Caco-2 (cell line): ENCODE measurements at regions not wholly inside any gene's neighbourhood (a gene's known extent, or its start where the extent isn't known, plus 50 kb on each side); places are given as distances from the start of the nearest gene placed in this dataset.

Experiments
- BruUV-seq: library from RNA; stranded (reverse); fragments of 400-500 nt; replicated peaks from 2 replicates; lab custom pipeline; 2021; lab: Mats Ljungman, UMichigan
- CTCF ChIA-PET: fragments of 300-600 bp; sonication (Branson Sonifier 250); formaldehyde crosslinking; loops from one replicate; lab custom pipeline; 2022; ENCODE audit warnings: antibody characterized with exemption; lab: Charles Lee
- POLR2A ChIA-PET: fragments of 300-600 bp; sonication (Branson Sonifier 250); formaldehyde crosslinking; loops from one replicate; lab custom pipeline; 2022; ENCODE audit warnings: antibody characterized with exemption; lab: Charles Lee
- DNase-seq, 2 experiments: peaks; one replicate each; pipeline versions ENCODE4 v3.0.0 to v3.0.0-alpha.2; 2020 to 2022
- H3K27me3 ChIP-seq: replicated peaks from 2 replicates; pipeline ENCODE4 v1.6.0; 2011; ENCODE audit warnings: low read length; ENCODE audit not compliant: control insufficient read depth, insufficient read depth
- H3K36me3 ChIP-seq: 2 replicates; pipeline ENCODE4 v1.5.1; 2011; ENCODE audit warnings: low read length; ENCODE audit not compliant: control insufficient read depth, insufficient read depth
- H3K4me1 ChIP-seq: fragments of 250-450 bp; sonication (Bioruptor Pico); 2 replicates; pipeline ENCODE4 v1.5.1; 2020; ENCODE audit warnings: mild to moderate bottlenecking
- H3K4me3 ChIP-seq: 2 replicates; pipeline ENCODE4 v1.5.1; 2011; ENCODE audit warnings: low read depth, mild to moderate bottlenecking, control low read depth, low read length
- H3K9me3 ChIP-seq: fragments of 250-450 bp; sonication (Bioruptor Pico); 2 replicates; pipeline ENCODE4 v1.5.1; 2020; ENCODE audit warnings: mild to moderate bottlenecking, moderate library complexity
- H3K27ac Mint-ChIP-seq: one replicate; pipeline ENCODE4 v1.8.0; 2022; ENCODE audit warnings: mixed read lengths; ENCODE audit not compliant: unreplicated experiment
- H3K27me3 Mint-ChIP-seq: one replicate; pipeline ENCODE4 v1.8.0; 2022; ENCODE audit warnings: mixed read lengths; ENCODE audit not compliant: insufficient read depth, unreplicated experiment
- H3K36me3 Mint-ChIP-seq: one replicate; pipeline ENCODE4 v1.8.0; 2022; ENCODE audit warnings: mild to moderate bottlenecking, mixed read lengths; ENCODE audit not compliant: insufficient read depth, unreplicated experiment
- H3K4me1 Mint-ChIP-seq: one replicate; pipeline ENCODE4 v1.8.0; 2022; ENCODE audit warnings: low read depth, mixed read lengths; ENCODE audit not compliant: unreplicated experiment
- H3K4me3 Mint-ChIP-seq: one replicate; pipeline ENCODE4 v1.8.0; 2022; ENCODE audit warnings: mild to moderate bottlenecking, moderate library complexity, mixed read lengths; ENCODE audit not compliant: unreplicated experiment
- H3K9me3 Mint-ChIP-seq: one replicate; pipeline ENCODE4 v1.8.0; 2022; ENCODE audit warnings: mixed read lengths; ENCODE audit not compliant: unreplicated experiment
- CTCF ChIP-seq, 2 experiments: fragments of 200-600 bp in 1 of 2; IDR thresholded peaks; 1 replicate in 1 of 2; 2 replicates in 1 of 2; pipeline versions ENCODE4 v1.5.1 to v1.8.0; 2011 to 2022; ENCODE audit warnings: antibody characterized with exemption in 1 of 2, control low read depth in 1 of 2, inconsistent platforms in 1 of 2, low read depth in 1 of 2, low read length in 1 of 2, mild to moderate bottlenecking in 1 of 2, moderate library complexity in 1 of 2; ENCODE audit not compliant: insufficient read depth in 1 of 2, severe bottlenecking in 1 of 2, unreplicated experiment in 1 of 2
- intact Hi-C: fragments of 100-400 bp; cut with micrococcal nuclease; formaldehyde crosslinking; loops from one replicate; pipeline ENCODE4 v1.10.0; 2022; ENCODE audit not compliant: unreplicated experiment

- DNase-seq, result no peak
- Mint-ChIP-seq H3K36me3 (no peaks in the 10 kb centered on the region), H3K27me3 (no peaks in the 10 kb centered on the region), H3K27ac (no peak overlapping the region), H3K4me3 (no peak overlapping the region), H3K9me3 (no peaks in the 10 kb centered on the region), H3K4me1 (no peaks in the 10 kb centered on the region)
- Histone ChIP-seq H3K36me3 (no peaks in the 10 kb centered on the region), H3K4me3 (no peak overlapping the region), H3K27me3 (no peaks in the 10 kb centered on the region), H3K9me3 (peaks cover 4% of the 10 kb centered on the region; the same call in 1 of the 2 replicates), H3K4me1 (no peaks in the 10 kb centered on the region)
- intact Hi-C loops, result no loop called here
- no TSS peak for BruUV-seq
- CTCF ChIA-PET, result no interaction called here
- POLR2A ChIA-PET, result no interaction called here
- TF ChIP-seq CTCF (IDR thresholded peaks at IDR 0.05; ENCODE audit: insufficient read depth in 1 of 2, low read depth in 1 of 2, low read length in 1 of 2, severe bottlenecking in 1 of 2, unreplicated experiment in 1 of 2), result no peak
These were observed 373.3 kb upstream of the IGFBP3 start for GRCh38 chr7:46294381-46294780.

- Mint-ChIP-seq H3K27ac (no peak overlapping the region), H3K4me1 (no peaks in the 10 kb centered on the region), H3K36me3 (no peaks in the 10 kb centered on the region), H3K4me3 (no peak overlapping the region), H3K9me3 (no peaks in the 10 kb centered on the region), H3K27me3 (no peaks in the 10 kb centered on the region)
- no TSS peak for BruUV-seq
- intact Hi-C loops, result no loop called here
- Histone ChIP-seq H3K36me3 (no peaks in the 10 kb centered on the region), H3K9me3 (peaks cover 4% of the 10 kb centered on the region; the same call in 1 of the 2 replicates), H3K27me3 (no peaks in the 10 kb centered on the region), H3K4me1 (no peaks in the 10 kb centered on the region), H3K4me3 (no peak overlapping the region)
- DNase-seq, result no peak
- TF ChIP-seq CTCF (IDR thresholded peaks at IDR 0.05; ENCODE audit: insufficient read depth in 1 of 2, low read depth in 1 of 2, low read length in 1 of 2, severe bottlenecking in 1 of 2, unreplicated experiment in 1 of 2), result no peak
- POLR2A ChIA-PET, result no interaction called here
- CTCF ChIA-PET, result no interaction called here
These were observed 371.7 kb upstream of the IGFBP3 start for GRCh38 chr7:46292741-46293140.

- H3K4me3 ChIP-seq, result no peak overlapping the region
- Mint-ChIP-seq H3K27me3 (no peaks in the 10 kb centered on the region), H3K27ac (no peak overlapping the region), H3K9me3 (no peaks in the 10 kb centered on the region), H3K4me1 (no peaks in the 10 kb centered on the region), H3K4me3 (no peak overlapping the region), H3K36me3 (no peaks in the 10 kb centered on the region)
- intact Hi-C loops, result no loop called here
- no peaks in the 10 kb centered on the region for H3K36me3 ChIP-seq
- BruUV-seq, result no TSS peak
- CTCF ChIA-PET, result no interaction called here
- no peak for DNase-seq
- TF ChIP-seq CTCF (IDR thresholded peaks at IDR 0.05; ENCODE audit: insufficient read depth in 1 of 2, low read depth in 1 of 2, low read length in 1 of 2, severe bottlenecking in 1 of 2, unreplicated experiment in 1 of 2), result no peak
- H3K4me1 ChIP-seq, result no peaks in the 10 kb centered on the region
- no peaks in the 10 kb centered on the region for H3K27me3 ChIP-seq
- POLR2A ChIA-PET, result no interaction called here
- H3K9me3 ChIP-seq, result no peaks in the 10 kb centered on the region
These were observed 370.6 kb upstream of the IGFBP3 start for GRCh38 chr7:46291601-46292150.
